ENCODE measurements at regions not wholly inside any gene's neighbourhood (a gene's known extent, or its start where the extent isn't known, plus 50 kb on each side); places are given as distances from the start of the nearest gene placed in this dataset.

DNA sequence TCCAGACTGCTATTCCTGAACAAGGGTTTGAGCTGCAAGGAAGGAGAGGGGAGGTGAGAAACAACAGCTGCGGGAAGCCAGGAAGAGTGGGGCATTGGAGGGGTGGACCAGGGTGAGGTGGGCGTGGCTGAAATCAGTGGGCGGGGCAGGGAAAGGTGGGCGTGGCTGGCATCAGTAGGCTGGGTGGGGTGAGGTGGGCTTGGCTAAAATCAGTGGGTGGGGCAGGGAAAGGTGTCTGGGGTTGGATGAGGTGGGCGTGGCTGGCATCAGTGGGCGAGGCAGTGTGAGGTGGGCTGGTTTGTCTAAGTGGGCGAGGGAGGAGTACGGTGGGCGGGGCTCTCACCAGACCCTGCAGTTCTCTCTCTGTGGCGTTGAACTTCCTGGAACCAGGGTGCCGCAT, 87.6 kb downstream of the MUC16 start:
- H3K36me3 ChIP-seq = no peaks in the 10 kb centered on the region
- no peak overlapping the region for H3K9ac ChIP-seq
- no peak overlapping the region for H3K4me2 ChIP-seq
- no peak overlapping the region for H3K27ac ChIP-seq
- no peaks in the 10 kb centered on the region for H3K27me3 ChIP-seq
- peaks cover 0 to 2% (median 0%) of the 10 kb centered on the region in 10 experiments; a peak in 3 of 20 replicates for H3K4me1 ChIP-seq
- H4K20me1 ChIP-seq = no peaks in the 10 kb centered on the region
- H3K9me3 ChIP-seq (replicated peaks in 1 of 11) = no peaks in the 10 kb centered on the region; a peak in 1 of 22 replicates
- H3K4me3 ChIP-seq = no peak overlapping the region
- no peak for TF ChIP-seq Cebpa-rat (IDR thresholded peaks at IDR 0.05)

GRCh38 chr19:8924283-8924682, 85.9 kb downstream of the MUC16 start:
- H4K20me1 ChIP-seq = no peaks in the 10 kb centered on the region
- H3K9ac ChIP-seq = no peak overlapping the region
- H3K27ac ChIP-seq = no peak overlapping the region
- H3K27me3 ChIP-seq = no peaks in the 10 kb centered on the region
- H3K36me3 ChIP-seq = no peaks in the 10 kb centered on the region
- no peaks in the 10 kb centered on the region for H3K4me1 ChIP-seq
- no peak for TF ChIP-seq Cebpa-rat (IDR thresholded peaks at IDR 0.05)
- H3K4me3 ChIP-seq = no peak overlapping the region
- H3K9me3 ChIP-seq (replicated peaks in 1 of 11) = no peaks in the 10 kb centered on the region; a peak in 1 of 22 replicates
- no peak overlapping the region for H3K4me2 ChIP-seq

DNA sequence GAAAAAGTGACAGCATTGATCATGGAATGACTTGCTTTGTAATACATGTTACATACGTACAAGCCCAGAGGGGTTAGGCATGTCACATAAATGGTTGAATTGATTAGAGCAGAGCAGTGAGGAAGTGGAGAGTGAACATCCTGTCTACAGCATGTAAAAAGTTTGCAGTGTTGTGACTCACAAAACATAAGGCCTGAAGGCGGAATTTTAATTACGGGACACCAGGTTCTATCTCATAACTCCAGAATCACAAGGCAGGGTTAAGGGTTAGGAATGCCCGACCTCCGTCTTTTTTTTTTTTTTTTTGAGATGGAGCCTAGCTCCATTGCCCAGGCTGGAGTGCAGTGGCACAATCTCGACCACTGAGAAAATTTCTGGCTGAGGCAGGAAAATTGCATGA, 83.9 kb downstream of the MUC16 start:
- no peak for TF ChIP-seq Cebpa-rat (IDR thresholded peaks at IDR 0.05)
- H3K4me1 ChIP-seq = no peaks in the 10 kb centered on the region
- H4K20me1 ChIP-seq = no peaks in the 10 kb centered on the region
- H3K36me3 ChIP-seq = no peaks in the 10 kb centered on the region
- H3K27me3 ChIP-seq = no peaks in the 10 kb centered on the region
- no peak overlapping the region for H3K9ac ChIP-seq
- no peak overlapping the region for H3K4me3 ChIP-seq
- no peak overlapping the region for H3K27ac ChIP-seq
- H3K9me3 ChIP-seq (replicated peaks in 1 of 11) = no peaks in the 10 kb centered on the region; a peak in 1 of 22 replicates
- H3K4me2 ChIP-seq = no peak overlapping the region

GRCh38 chr19:8935460-8935859, 74.7 kb downstream of the MUC16 start:
- Histone ChIP-seq H3K9ac (no peak overlapping the region), H3K27me3 (no peaks in the 10 kb centered on the region), H3K4me3 (no peak overlapping the region), H3K4me1 (peaks cover 0 to 15% (median 6%) of the 10 kb centered on the region in 10 experiments; a peak in 10 of 20 replicates), H3K27ac (no peak overlapping the region), H4K20me1 (no peaks in the 10 kb centered on the region; a peak in 1 of 22 replicates), H3K36me3 (no peaks in the 10 kb centered on the region), H3K4me2 (peak overlapping the region in 4 of 11 experiments; percentile 0 to 11 (median 4); a peak in 2 of 22 replicates), H3K9me3 (replicated peaks in 1 of 11) (no peaks in the 10 kb centered on the region)
- no peak for TF ChIP-seq Cebpa-rat (IDR thresholded peaks at IDR 0.05)

DNA sequence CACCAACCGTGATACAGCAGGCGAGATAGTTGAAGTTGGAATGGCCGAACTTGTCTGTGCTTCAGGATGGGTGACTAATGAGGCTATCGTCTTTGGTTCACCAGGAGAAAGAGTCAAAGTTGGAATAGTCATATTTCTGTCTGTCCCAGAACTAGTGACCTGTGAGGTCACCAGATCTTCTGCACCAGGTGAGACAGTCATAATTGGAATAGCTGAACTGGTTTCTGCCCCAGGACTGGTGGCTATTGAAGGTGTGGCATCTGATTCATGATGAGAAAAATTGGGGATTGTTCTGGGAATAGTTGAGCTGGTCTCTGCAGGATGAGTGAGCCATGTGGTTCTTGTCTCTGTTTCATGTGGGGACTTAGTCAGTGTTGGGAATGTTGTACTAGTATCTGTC, 71.6 kb downstream of the MUC16 start:
- no peak for TF ChIP-seq Cebpa-rat (IDR thresholded peaks at IDR 0.05)
- no peak overlapping the region for H3K4me3 ChIP-seq
- H3K9me3 ChIP-seq (replicated peaks in 1 of 11) = no peaks in the 10 kb centered on the region
- H3K9ac ChIP-seq = no peak overlapping the region
- no peaks in the 10 kb centered on the region for H3K36me3 ChIP-seq
- H3K4me2 ChIP-seq = no peak overlapping the region
- peaks cover 0 to 5% (median 0%) of the 10 kb centered on the region in 10 experiments; a peak in 3 of 20 replicates for H3K4me1 ChIP-seq
- no peaks in the 10 kb centered on the region; a peak in 1 of 22 replicates for H4K20me1 ChIP-seq
- no peaks in the 10 kb centered on the region for H3K27me3 ChIP-seq
- H3K27ac ChIP-seq = no peak overlapping the region
